SK-MEL-5 (cell line): ENCODE measurements at regions not wholly inside any gene's neighbourhood (a gene's known extent, or its start where the extent isn't known, plus 50 kb on each side); places are given as distances from the start of the nearest gene placed in this dataset.
A peak's percentile ranks its signal among the peaks of the same experiment; 100 is the strongest.
"Not testable (repeated sequence)": the region's sequence is repeated elsewhere in the genome, so short reads cannot be mapped to it uniquely, and the experiment has no call there.

ENCODE experiments used
- DNase-seq: peaks from one replicate; pipeline ENCODE4 v3.0.0-alpha.2; 2016; ENCODE audit warnings: low read depth, low spot score
- in situ Hi-C: cut with HindIII; loops from 2 replicates; pipeline ENCODE4 v1.10.0; 2016; ENCODE audit warnings: low sequenced_read_pairs, high pct_unique_total_duplicates, low pct_unique_long_range_greater_than_20kb

GRCh38 chr13:100764937-100765336 lies 90.3 kb upstream of the TMTC4 start:
- in situ Hi-C loops: no loop called here
- DNase-seq: no peak

DNA sequence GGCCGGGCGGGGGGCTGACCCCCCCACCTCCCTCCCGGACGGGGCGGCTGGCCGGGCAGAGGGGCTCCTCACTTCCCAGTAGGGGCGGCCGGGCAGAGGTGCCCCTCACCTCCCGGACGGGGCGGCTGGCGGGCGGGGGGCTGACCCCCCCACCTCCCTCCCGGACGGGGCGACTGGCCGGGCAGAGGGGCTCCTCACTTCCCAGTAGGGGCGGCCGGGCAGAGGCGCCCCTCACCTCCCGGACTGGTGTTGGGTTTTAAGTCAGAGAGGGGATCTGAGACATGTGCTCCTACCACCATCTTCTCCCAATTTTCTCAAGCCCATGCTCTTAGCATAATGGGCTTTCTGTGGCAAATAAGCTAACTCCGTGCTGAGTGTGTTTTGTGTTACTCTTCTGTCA lies 87.5 kb upstream of the TMTC4 start:
- in situ Hi-C loops, DNase-seq: not testable (repeated sequence)

DNA sequence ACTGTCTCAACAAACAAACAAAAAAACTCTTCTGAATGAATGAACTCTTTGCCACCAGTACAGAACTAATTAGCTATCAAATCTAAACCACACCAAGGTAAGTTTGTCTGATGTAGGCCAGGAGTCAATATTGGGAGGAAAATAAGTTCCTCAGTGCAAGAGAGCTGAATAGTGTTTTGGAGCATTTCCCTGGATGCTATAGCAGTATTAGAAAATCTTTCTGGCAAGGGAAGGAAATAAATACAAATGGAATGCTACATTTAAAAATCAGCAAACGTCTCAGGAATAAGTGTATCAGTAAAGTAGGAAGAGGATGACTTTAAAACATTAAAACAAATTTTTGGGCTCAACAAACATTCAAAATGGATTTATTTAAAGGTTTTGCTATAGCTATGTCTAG lies 81.3 kb upstream of the TMTC4 start:
- in situ Hi-C loops: no loop called here
- DNase-seq: no peak

DNA sequence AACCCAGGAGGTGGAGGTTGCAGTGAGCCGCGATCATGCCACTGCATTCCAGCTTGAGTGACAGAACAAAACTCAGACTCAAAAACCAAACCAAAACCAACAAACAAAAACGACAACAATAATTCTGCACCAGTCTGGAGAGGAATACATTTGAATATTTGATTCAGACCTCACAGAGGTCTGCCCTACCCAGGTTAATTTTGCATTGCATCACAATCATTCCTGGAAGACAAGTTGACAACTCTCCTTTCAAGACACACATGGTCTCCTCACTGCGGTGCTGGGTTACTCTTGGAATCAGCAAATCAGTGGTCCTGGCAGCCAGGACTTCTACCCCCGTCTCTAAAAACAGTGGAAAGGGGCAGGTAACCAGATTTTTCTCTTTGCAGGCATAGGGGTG lies 79.9 kb upstream of the TMTC4 start:
- in situ Hi-C loops: no loop called here
- DNase-seq: no peak

- in situ Hi-C loops: no loop called here
- no peak for DNase-seq
These were observed 78.8 kb upstream of the TMTC4 start for GRCh38 chr13:100753376-100753775.

GRCh38 chr13:100751826-100752225 lies 77.2 kb upstream of the TMTC4 start:
- in situ Hi-C loops: no loop called here

GRCh38 chr13:100746953-100747683 lies 72.5 kb upstream of the TMTC4 start:
- no peak for DNase-seq
- in situ Hi-C loops: no loop called here

More at GRCh38 chr13:100751826-100752225, 77.2 kb upstream of the TMTC4 start:
- DNase-seq: peak; percentile 11

DNA sequence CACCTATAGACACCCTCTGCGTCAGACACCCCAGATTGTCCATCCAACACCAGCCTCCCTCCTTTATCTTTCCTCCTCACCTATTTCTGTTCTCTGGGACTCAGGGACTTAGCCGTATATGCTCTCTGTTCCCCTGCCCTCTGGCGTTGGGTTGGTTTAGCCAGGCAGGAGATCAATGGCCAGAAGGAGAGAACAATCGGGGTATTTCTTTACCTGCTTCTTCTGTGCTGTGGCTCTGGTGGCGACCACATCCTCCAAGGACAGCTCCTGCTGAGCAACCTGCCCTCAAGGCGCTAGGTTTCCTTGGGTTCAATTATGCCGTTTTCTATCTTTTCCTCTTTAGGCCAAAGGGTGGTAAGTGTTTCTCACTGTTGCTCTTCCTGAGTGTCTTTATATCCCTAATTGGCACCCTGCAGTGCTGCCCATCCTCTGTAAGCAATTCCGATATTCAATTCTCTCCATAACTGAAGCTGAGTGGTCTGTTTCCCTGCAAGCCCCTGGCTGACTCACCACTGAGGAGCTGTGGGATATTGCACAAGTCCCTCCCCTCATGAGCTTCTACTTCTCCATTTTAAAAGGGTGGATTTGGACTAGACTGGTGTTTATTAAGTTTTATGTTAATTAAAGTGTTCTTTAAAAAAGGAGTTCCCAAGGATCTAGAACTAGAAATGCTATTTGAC lies 63.7 kb upstream of the TMTC4 start:
- in situ Hi-C loops: no loop called here
- no peak for DNase-seq

DNA sequence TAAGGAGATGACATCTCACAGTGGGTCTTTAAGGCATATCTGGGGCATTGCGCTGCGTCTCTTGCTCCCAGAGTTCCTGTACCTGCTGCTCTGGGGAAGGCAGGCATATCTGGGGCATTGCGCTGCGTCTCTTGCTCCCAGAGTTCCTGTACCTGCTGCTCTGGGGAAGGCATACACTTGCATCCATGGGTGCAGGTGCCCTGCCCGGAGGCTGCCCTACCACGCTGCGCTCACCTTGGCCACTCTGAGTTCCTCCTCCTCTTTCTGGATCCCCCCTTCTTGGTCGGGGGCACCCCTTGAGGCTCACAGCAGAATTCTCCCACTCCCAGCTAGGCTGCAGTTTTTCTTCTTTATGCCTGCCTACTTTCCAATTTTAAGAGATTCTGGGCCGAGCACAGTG lies 60.9 kb upstream of the TMTC4 start:
- in situ Hi-C loops: no loop called here

DNA sequence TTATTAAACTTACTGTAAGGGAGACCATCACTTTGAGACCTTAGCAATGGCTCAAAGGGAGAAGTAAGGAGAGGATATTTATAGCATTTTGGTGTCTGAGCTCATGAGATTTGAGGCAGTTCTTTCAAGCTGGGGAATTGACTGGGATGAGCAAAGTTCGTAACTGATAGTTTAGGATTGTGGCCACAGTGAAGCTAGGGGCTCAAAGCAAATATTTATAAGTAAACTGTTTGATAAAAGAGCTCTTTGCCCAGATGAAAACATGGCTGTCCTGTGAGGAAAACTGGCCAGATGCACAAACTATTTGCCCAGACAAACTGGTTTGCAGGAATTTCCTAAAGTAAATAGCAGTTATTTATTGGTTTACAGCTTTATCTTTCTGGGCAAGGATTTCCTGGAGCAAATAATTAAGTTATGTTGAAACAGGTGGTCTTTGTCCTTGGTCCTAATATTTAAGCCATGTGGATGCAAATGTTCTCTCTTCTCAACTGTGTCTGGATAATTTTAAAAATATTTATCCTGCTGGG lies 59.7 kb upstream of the TMTC4 start:
- in situ Hi-C loops: no loop called here
- DNase-seq: no peak

More for the DNA sequence above, 60.9 kb upstream of the TMTC4 start:
- no peak for DNase-seq

GRCh38 chr13:100733261-100733660 lies 58.7 kb upstream of the TMTC4 start:
- DNase-seq: no peak
- in situ Hi-C loops: no loop called here

GRCh38 chr13:100728201-100728600 lies 53.6 kb upstream of the TMTC4 start:
- no peak for DNase-seq
- in situ Hi-C loops: no loop called here

- in situ Hi-C loops: no loop called here
- no peak for DNase-seq
These were observed 50.9 kb upstream of the TMTC4 start for GRCh38 chr13:100725472-100725871.

- DNase-seq: no peak
- in situ Hi-C loops: no loop called here
These were observed 50.0 kb upstream of the TMTC4 start for GRCh38 chr13:100724568-100724967.
